ENCODE measurements at regions not wholly inside any gene's neighbourhood (a gene's known extent, or its start where the extent isn't known, plus 50 kb on each side); places are given as distances from the start of the nearest gene placed in this dataset.
"Not testable (repeated sequence)": the region's sequence is repeated elsewhere in the genome, so short reads cannot be mapped to it uniquely, and the experiment has no call there.

DNA sequence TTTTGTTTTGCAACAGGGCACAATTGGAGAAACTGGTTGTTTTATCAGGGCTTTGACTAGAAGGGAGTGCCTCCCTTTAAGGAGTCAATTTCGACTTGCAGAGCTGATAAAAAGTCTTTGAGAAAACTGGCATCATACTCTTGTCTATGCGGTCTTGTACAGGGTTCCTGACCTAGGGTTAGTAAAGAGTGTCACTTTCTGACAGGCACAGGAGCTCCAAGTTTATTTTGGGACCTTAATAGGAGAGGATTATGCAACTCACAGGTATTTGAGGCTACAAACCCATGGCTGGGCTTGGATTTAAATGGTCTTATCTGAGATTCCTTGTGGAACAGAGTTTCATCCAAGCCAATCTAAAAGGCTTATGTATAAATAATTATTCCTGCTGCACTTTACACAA is 365.4 kb downstream of the HTR1B start:
- Mint-ChIP-seq H3K4me1 (ENCODE audit: low read depth) (peaks cover 8% of the 10 kb centered on the region), H3K4me3 (no peak overlapping the region), H3K27ac (no peak overlapping the region), H3K36me3 (ENCODE audit: low read depth) (no peaks in the 10 kb centered on the region), H3K27me3 (ENCODE audit: insufficient read depth) (no peaks in the 10 kb centered on the region; the same call in 1 of the 2 replicates), H3K9me3 (no peaks in the 10 kb centered on the region)
- TF ChIP-seq, protein P1, sequence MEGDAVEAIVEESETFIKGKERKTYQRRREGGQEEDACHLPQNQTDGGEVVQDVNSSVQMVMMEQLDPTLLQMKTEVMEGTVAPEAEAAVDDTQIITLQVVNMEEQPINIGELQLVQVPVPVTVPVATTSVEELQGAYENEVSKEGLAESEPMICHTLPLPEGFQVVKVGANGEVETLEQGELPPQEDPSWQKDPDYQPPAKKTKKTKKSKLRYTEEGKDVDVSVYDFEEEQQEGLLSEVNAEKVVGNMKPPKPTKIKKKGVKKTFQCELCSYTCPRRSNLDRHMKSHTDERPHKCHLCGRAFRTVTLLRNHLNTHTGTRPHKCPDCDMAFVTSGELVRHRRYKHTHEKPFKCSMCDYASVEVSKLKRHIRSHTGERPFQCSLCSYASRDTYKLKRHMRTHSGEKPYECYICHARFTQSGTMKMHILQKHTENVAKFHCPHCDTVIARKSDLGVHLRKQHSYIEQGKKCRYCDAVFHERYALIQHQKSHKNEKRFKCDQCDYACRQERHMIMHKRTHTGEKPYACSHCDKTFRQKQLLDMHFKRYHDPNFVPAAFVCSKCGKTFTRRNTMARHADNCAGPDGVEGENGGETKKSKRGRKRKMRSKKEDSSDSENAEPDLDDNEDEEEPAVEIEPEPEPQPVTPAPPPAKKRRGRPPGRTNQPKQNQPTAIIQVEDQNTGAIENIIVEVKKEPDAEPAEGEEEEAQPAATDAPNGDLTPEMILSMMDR (IDR thresholded peaks at IDR 0.05), result no peak
- DNase-seq, result no peak

DNA sequence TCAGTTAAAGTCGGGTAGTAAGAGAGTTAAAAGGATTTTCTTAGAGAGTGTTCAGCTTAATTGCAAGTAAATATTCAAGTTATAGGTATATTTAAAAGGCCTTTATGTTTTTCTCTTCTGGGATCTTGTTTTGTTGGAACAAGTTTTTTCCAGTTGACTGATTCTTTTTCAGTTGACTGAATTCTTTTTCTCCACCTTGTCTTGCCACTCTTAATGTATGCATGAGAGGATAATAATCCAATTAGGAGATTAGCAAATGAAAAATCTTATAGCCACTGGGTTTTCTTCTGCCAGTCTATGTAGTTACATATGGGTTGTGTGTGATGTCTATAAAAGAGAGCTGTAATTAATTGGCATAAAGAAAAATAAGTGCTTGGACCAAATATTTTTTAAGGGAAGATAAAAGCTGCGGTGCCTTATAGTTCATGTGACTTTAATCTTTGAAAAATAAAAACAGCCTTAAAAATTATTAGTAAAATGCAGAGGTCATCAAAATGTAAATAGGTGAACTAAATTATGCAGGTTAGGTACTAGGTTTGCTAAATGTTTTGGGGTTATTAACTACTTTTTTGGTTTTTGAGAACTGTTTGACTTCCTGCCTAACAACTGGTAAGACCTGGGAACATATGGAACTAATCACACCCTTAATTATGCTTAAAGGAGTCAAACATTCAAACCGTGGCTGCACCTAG is 367.2 kb downstream of the HTR1B start:
- no peaks in the 10 kb centered on the region for H3K9me3 Mint-ChIP-seq
- H3K27me3 Mint-ChIP-seq (ENCODE audit: insufficient read depth), result no peaks in the 10 kb centered on the region; the same call in 1 of the 2 replicates
- DNase-seq, result no peak
- TF ChIP-seq, protein P1 (IDR thresholded peaks at IDR 0.05), result no peak
- H3K27ac Mint-ChIP-seq, result no peak overlapping the region
- H3K4me3 Mint-ChIP-seq, result no peak overlapping the region
- H3K36me3 Mint-ChIP-seq (ENCODE audit: low read depth), result no peaks in the 10 kb centered on the region
- H3K4me1 Mint-ChIP-seq (ENCODE audit: low read depth), result peaks cover 14% of the 10 kb centered on the region

DNA sequence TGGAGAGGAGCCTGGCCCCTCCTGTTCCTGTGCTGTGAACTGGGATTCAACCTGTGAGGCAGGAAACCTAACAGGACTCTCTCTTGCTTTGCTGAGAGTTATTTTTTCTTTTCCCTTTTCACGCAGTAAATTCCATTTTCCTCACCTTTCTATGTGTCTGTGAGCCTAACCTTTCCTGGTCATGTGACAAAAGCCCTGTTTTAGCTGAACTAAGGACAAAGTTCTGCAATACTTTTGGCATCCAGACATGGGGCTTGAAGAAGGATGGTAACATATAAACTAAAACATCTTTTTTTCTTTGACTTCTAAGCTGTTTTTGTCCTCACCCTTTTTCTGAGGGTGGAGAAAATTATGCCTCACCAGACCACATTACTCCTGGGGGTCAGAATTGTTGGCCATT is 368.5 kb downstream of the HTR1B start:
- TF ChIP-seq, protein P1 (IDR thresholded peaks at IDR 0.05), result no peak
- H3K27me3 Mint-ChIP-seq (ENCODE audit: insufficient read depth), result no peaks in the 10 kb centered on the region; the same call in 1 of the 2 replicates
- no peaks in the 10 kb centered on the region for H3K9me3 Mint-ChIP-seq
- H3K4me1 Mint-ChIP-seq (ENCODE audit: low read depth), result peaks cover 19% of the 10 kb centered on the region
- no peak overlapping the region for H3K4me3 Mint-ChIP-seq
- H3K27ac Mint-ChIP-seq, result no peak overlapping the region
- no peak for DNase-seq
- peaks cover 3% of the 10 kb centered on the region; the same call in 1 of the 2 replicates for H3K36me3 Mint-ChIP-seq (ENCODE audit: low read depth)

DNA sequence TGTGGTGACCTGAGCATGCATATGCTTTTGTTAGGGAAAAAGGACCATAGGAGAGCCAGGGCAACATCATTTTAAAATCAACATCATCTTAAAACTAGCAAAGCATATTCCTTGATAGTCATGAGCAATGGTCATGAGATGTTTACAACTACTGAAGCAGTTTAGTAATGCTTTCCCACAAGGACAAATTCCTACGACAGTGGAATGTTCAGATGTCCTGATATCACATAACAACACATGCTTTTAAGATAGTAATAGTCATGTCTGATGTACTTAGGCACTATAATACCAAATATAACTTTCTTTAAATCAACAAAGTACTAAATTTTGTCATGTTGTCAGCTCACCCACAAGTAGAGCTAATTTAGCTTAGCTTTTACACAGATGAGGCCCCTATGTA is 370.3 kb downstream of the HTR1B start:
- Mint-ChIP-seq H3K36me3 (ENCODE audit: low read depth) (peaks cover 7% of the 10 kb centered on the region), H3K9me3 (no peaks in the 10 kb centered on the region), H3K27me3 (ENCODE audit: insufficient read depth) (no peaks in the 10 kb centered on the region), H3K4me3 (peak overlapping the region; percentile 51; the same call in 1 of the 2 replicates), H3K27ac (peak overlapping the region; percentile 25; the same call in 1 of the 2 replicates), H3K4me1 (ENCODE audit: low read depth) (peaks cover 21% of the 10 kb centered on the region)
- TF ChIP-seq, protein P1 (IDR thresholded peaks at IDR 0.05), result no peak
- DNase-seq, result peak; percentile 82

DNA sequence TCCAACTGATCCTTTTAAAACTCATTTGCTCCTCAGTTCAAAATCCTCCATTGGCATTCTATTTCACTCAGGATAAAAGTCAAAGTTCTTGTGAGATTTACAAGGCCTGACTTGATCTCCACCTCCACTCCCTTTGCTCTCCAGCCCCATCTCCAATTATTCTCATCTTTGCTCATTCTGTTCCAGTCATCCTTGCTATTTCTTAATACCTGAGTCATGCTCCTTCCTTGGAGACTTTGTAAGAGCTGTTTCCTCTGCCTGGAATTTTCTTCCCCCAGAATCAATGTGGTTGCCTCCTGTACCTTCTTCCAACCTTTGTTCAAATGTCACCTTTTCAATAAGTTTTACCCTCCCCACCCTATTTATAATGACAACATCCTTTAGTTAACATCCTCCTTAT is 373.5 kb downstream of the HTR1B start:
- Mint-ChIP-seq H3K4me1 (ENCODE audit: low read depth) (peaks cover 21% of the 10 kb centered on the region), H3K27me3 (ENCODE audit: insufficient read depth) (no peaks in the 10 kb centered on the region), H3K4me3 (no peak overlapping the region), H3K9me3 (no peaks in the 10 kb centered on the region), H3K27ac (no peak overlapping the region; the same call in 1 of the 2 replicates), H3K36me3 (ENCODE audit: low read depth) (peaks cover 7% of the 10 kb centered on the region)
- TF ChIP-seq, protein P1 (IDR thresholded peaks at IDR 0.05), result no peak
- peak; percentile 2 for DNase-seq

DNA sequence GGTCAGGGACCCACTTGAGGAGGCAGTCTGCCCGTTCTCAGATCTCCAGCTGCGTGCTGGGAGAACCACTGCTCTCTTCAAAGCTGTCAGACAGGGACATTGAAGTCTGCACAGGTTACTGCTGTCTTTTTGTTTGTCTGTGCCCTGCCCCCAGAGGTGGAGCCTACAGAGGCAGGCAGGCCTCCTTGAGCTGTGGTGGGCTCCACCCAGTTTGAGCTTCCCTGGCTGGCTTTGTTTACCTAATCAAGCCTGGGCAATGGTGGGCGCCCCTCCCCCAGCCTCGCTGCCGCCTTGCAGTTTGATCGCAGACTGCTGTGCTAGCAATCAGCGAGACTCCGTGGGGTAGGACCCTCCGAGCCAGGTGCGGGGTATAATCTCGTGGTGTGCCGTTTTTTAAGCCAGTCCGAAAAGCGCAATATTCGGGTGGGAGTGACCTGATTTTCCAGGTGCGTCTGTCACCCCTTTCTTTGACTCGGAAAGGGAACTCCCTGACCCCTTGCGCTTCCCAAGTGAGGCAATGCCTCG is 375.4 kb downstream of the HTR1B start:
- H3K27ac Mint-ChIP-seq; H3K4me3 Mint-ChIP-seq; H3K36me3 Mint-ChIP-seq (ENCODE audit: low read depth); H3K9me3 Mint-ChIP-seq; DNase-seq; H3K27me3 Mint-ChIP-seq (ENCODE audit: insufficient read depth): not testable (repeated sequence)
- peaks cover 12% of the 10 kb centered on the region for H3K4me1 Mint-ChIP-seq (ENCODE audit: low read depth)
